ENCODE measurements at regions not wholly inside any gene's neighbourhood (a gene's known extent, or its start where the extent isn't known, plus 50 kb on each side); places are given as distances from the start of the nearest gene placed in this dataset.

GRCh38 chr7:156549636-156550035 is 90.9 kb upstream of the RNF32 start:
- in situ Hi-C loops (cut with MboI; ENCODE audit: low sequenced_read_pairs) (no loop called here), intact Hi-C loops (cut with micrococcal nuclease) (no loop called here)

More at GRCh38 chr7:156549636-156550035, 90.9 kb upstream of the RNF32 start:
- Histone ChIP-seq H3K9me1 (ENCODE audit: insufficient read depth, low read length) (no peaks in the 10 kb centered on the region), H2BK15ac (ENCODE audit: low read depth, low read length) (no peak overlapping the region), H3K56ac (ENCODE audit: extremely low read depth, insufficient read depth, low read length) (no peak overlapping the region), H3K14ac (replicated peaks; ENCODE audit: low read depth, low read length) (no peak overlapping the region), H3K18ac (ENCODE audit: low read depth, low read length) (no peak overlapping the region), H4K5ac (ENCODE audit: low read depth, low read length) (no peak overlapping the region), H4K91ac (ENCODE audit: insufficient read depth, low read depth, low read length) (no peak overlapping the region), H3K36me3 (ENCODE audit: control insufficient read depth, insufficient read depth, low read length) (no peaks in the 10 kb centered on the region), H3K79me1 (ENCODE audit: low read depth in 1 of 2, low read length in 2 of 2) (no peaks in the 10 kb centered on the region), H3K4me3 (ENCODE audit: insufficient read depth, low read depth, low read length) (no peak overlapping the region), H4K8ac (ENCODE audit: low read depth in 2 of 2, low read length in 2 of 2) (no peak overlapping the region), H3K23ac (ENCODE audit: low read depth, low read length) (no peak overlapping the region), H3K27me3 (ENCODE audit: control insufficient read depth, insufficient read depth, low read length) (no peaks in the 10 kb centered on the region), H2BK20ac (ENCODE audit: low read depth, low read length) (no peak overlapping the region), H3K9ac (ENCODE audit: low read depth, low read length) (no peak overlapping the region), H3K9me3 (ENCODE audit: control insufficient read depth, insufficient read depth, low read length) (peaks cover 7% of the 10 kb centered on the region; the same call in 1 of the 2 replicates), H2AK9ac (replicated peaks; ENCODE audit: low read depth, low read length, poor library complexity) (no peak overlapping the region), H3K4me2 (ENCODE audit: low read depth, low read length) (no peak overlapping the region), H3K27ac (ENCODE audit: insufficient read depth, low read length) (no peak overlapping the region), H2AFZ (replicated peaks; ENCODE audit: low read length, poor library complexity) (no peak overlapping the region), H4K20me1 (ENCODE audit: insufficient read depth, low read length) (no peaks in the 10 kb centered on the region), H2BK120ac (ENCODE audit: low read depth, low read length) (no peak overlapping the region), H2AK5ac (ENCODE audit: low read depth, low read length) (no peak overlapping the region), H2BK5ac (ENCODE audit: low read depth, low read length, poor library complexity, severe bottlenecking) (no peak overlapping the region), H3K4me1 (ENCODE audit: control insufficient read depth, insufficient read depth, low read length) (no peaks in the 10 kb centered on the region), H3K4ac (ENCODE audit: low read depth, low read length) (no peak overlapping the region)
- dilution Hi-C loops (cut with HindIII; ENCODE audit: low sequenced_read_pairs, unreplicated experiment): no loop called here
- TF ChIP-seq RFX5 (IDR thresholded peaks at IDR 0.05; ENCODE audit: low read depth, low read length) (no peak), FOS (IDR thresholded peaks at IDR 0.05; ENCODE audit: low read depth, low read length) (no peak), CHD1 (IDR thresholded peaks at IDR 0.05; ENCODE audit: low read depth, low read length) (no peak), MAFK (IDR thresholded peaks at IDR 0.05; ENCODE audit: low read depth, low read length) (no peak), RCOR1 (IDR thresholded peaks at IDR 0.05; ENCODE audit: insufficient replicate concordance, low read length) (no peak), BHLHE40 (IDR thresholded peaks at IDR 0.05; ENCODE audit: low read depth, low read length) (no peak), ELK1 (IDR thresholded peaks at IDR 0.05; ENCODE audit: borderline replicate concordance, low read depth, low read length) (no peak), POLR2A (IDR thresholded peaks at IDR 0.05; ENCODE audit: low read depth, low read length) (no peak), MXI1 (IDR thresholded peaks at IDR 0.05; ENCODE audit: borderline replicate concordance, low read depth, low read length) (no peak), NFE2L2 (IDR thresholded peaks at IDR 0.05; ENCODE audit: low read depth, low read length) (no peak), CEBPB (IDR thresholded peaks at IDR 0.05; ENCODE audit: low read depth, low read length) (no peak)
- TF ChIP-seq, protein P1, sequence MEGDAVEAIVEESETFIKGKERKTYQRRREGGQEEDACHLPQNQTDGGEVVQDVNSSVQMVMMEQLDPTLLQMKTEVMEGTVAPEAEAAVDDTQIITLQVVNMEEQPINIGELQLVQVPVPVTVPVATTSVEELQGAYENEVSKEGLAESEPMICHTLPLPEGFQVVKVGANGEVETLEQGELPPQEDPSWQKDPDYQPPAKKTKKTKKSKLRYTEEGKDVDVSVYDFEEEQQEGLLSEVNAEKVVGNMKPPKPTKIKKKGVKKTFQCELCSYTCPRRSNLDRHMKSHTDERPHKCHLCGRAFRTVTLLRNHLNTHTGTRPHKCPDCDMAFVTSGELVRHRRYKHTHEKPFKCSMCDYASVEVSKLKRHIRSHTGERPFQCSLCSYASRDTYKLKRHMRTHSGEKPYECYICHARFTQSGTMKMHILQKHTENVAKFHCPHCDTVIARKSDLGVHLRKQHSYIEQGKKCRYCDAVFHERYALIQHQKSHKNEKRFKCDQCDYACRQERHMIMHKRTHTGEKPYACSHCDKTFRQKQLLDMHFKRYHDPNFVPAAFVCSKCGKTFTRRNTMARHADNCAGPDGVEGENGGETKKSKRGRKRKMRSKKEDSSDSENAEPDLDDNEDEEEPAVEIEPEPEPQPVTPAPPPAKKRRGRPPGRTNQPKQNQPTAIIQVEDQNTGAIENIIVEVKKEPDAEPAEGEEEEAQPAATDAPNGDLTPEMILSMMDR (conservative IDR thresholded peaks at IDR 0.05; ENCODE audit: low read depth, low read length): no peak
- TF ChIP-seq, protein P2, sequence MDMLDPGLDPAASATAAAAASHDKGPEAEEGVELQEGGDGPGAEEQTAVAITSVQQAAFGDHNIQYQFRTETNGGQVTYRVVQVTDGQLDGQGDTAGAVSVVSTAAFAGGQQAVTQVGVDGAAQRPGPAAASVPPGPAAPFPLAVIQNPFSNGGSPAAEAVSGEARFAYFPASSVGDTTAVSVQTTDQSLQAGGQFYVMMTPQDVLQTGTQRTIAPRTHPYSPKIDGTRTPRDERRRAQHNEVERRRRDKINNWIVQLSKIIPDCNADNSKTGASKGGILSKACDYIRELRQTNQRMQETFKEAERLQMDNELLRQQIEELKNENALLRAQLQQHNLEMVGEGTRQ (IDR thresholded peaks at IDR 0.05; ENCODE audit: low read depth, low read length): no peak
- ATAC-seq (ENCODE audit: low read depth): no peak
- no TSS peak for BruUV-seq (replicated peaks)
- no peak for DNase-seq
- POLR2A ChIA-PET (ENCODE audit: unreplicated experiment): no interaction called here
- WGBS, 2 experiments (ENCODE audit: extremely low coverage in 2 of 2, insufficient read length in 1 of 2): 75% methylated on average over 2 of the region's 9 CpGs; no CpG with 5 or more reads in 1 of the 2 experiments
- CTCF ChIA-PET: no interaction called here
